ENCODE measurements at regions not wholly inside any gene's neighbourhood (a gene's known extent, or its start where the extent isn't known, plus 50 kb on each side); places are given as distances from the start of the nearest gene placed in this dataset.

DNA sequence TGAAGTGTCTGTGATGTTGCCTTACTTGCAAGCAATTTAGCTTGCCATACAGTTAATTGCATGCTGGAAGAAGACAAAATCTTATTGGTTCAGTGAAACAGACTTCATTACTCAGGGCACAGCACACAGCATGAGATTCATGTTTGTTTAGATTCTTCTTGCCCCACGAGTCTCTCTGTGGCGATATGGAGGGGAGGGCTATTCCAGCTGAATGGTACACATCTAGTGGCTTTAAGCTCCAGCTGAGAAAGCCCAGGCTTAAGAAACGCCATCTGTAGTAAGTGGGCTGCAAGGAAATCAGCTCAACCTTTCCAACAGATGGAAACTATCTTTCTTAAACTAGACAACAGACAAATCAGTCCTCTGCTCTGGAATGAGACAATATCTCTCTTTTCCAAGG lies 1022.0 kb downstream of the NCAM2 start:
- TF ChIP-seq HDGF (IDR thresholded peaks at IDR 0.05; ENCODE audit: borderline replicate concordance) (no peak), BHLHE40 (IDR thresholded peaks at IDR 0.05; ENCODE audit: borderline replicate concordance) (no peak), FOXK2 (IDR thresholded peaks at IDR 0.05) (no peak)
